HCT116 (cell line): ENCODE measurements at regions not wholly inside any gene's neighbourhood (a gene's known extent, or its start where the extent isn't known, plus 50 kb on each side); places are given as distances from the start of the nearest gene placed in this dataset.

Experiments used
- ATAC-seq: fragments of 200-7000 bp; cut with Tn5 transposase; 2 replicates; pipeline ENCODE4 v1.9.1; 2020; ENCODE audit warnings: mild to moderate bottlenecking, moderate library complexity
- BruUV-seq: library from RNA; stranded (reverse); fragments of 400-500 nt; replicated peaks from 2 replicates; lab custom pipeline; 2021; lab: Mats Ljungman, UMichigan
- CTCF ChIA-PET: fragments of 300-600 bp; sonication (Branson Sonifier 250); formaldehyde crosslinking; loops from one replicate; lab custom pipeline; 2021; ENCODE audit warnings: antibody characterized with exemption; lab: Charles Lee
- POLR2A ChIA-PET: fragments of 300-600, 350-600 bp; sonication (Branson Sonifier 250); formaldehyde crosslinking; loops from one replicate; lab custom pipeline; 2021; ENCODE audit warnings: antibody characterized with exemption; lab: Charles Lee
- RAD21 ChIA-PET, 2 experiments: fragments of 300-600 bp; sonication (Branson Sonifier 250); formaldehyde crosslinking; loops; one replicate each; lab custom pipeline; 2023; ENCODE audit warnings: low total read pairs in 2 of 2; ENCODE audit not compliant: uncharacterized antibody in 2 of 2, unreplicated experiment in 2 of 2, low non-redundant PET in 1 of 2; lab: Charles Lee
- DNase-seq: peaks from one replicate; pipeline ENCODE4 v3.0.0-alpha.2; 2010; ENCODE audit warnings: low read depth, low spot score
- H2AFZ ChIP-seq: fragments of 200-600 bp; shearing (Covaris generic), sonication (generic); 2 replicates; pipeline ENCODE4 v1.6.1; 2017; ENCODE audit warnings: low read depth, mixed run types, mixed read lengths, antibody characterized with exemption, low read length; ENCODE audit not compliant: poor library complexity, severe bottlenecking
- H3K27ac ChIP-seq: 2 replicates; pipeline ENCODE4 v1.5.1; 2012; ENCODE audit warnings: low read depth, low read length
- H3K27me3 ChIP-seq: fragments of 200-600 bp; sonication (generic); 2 replicates; pipeline ENCODE4 v1.6.1; 2016; ENCODE audit warnings: mixed run types, low read length, mixed read lengths; ENCODE audit not compliant: insufficient read depth
- H3K36me3 ChIP-seq, 2 experiments: fragments of 200-500 bp in 1 of 2; fragments of 200-600 bp in 1 of 2; sonication (Bioruptor generic) in 1 of 2; sonication (generic) in 1 of 2; 2 replicates each; pipeline versions ENCODE4 v1.5.1 to v1.6.1; 2014 to 2016; ENCODE audit warnings: low read length in 2 of 2, inconsistent platforms in 1 of 2, mixed read lengths in 1 of 2, mixed run types in 1 of 2; ENCODE audit not compliant: insufficient read depth in 2 of 2, control insufficient read depth in 1 of 2
- H3K4me1 ChIP-seq, 2 experiments: fragments of 200-600 bp in 1 of 2; sonication (generic) in 1 of 2; 2 replicates each; pipeline versions ENCODE4 v1.5.1 to v1.6.1; 2012 to 2017; ENCODE audit warnings: low read length in 2 of 2, inconsistent platforms in 1 of 2, mild to moderate bottlenecking in 1 of 2, mixed read lengths in 1 of 2, mixed run types in 1 of 2, moderate library complexity in 1 of 2; ENCODE audit not compliant: insufficient read depth in 2 of 2, control insufficient read depth in 1 of 2
- H3K4me2 ChIP-seq: fragments of 200-600 bp; sonication (generic); 2 replicates; pipeline ENCODE4 v1.6.1; 2017; ENCODE audit warnings: mixed run types, low read length, mixed read lengths
- H3K4me3 ChIP-seq, 2 experiments: fragments of 200-600 bp in 1 of 2; sonication (generic) in 1 of 2; replicated peaks in 1 of 2; 2 replicates each; pipeline ENCODE4 v1.5.1; 2011 to 2016; ENCODE audit warnings: low read length in 2 of 2, control low read depth in 1 of 2, low read depth in 1 of 2, mild to moderate bottlenecking in 1 of 2, mixed read lengths in 1 of 2, mixed run types in 1 of 2
- H3K79me2 ChIP-seq: fragments of 200-600 bp; sonication (generic); 2 replicates; pipeline ENCODE4 v1.6.1; 2017; ENCODE audit warnings: mild to moderate bottlenecking, mixed run types, low read length, moderate library complexity, mixed read lengths; ENCODE audit not compliant: insufficient read depth
- H3K9ac ChIP-seq: fragments of 200-600 bp; sonication (generic); 2 replicates; pipeline ENCODE4 v1.6.1; 2016; ENCODE audit warnings: low read length, mixed read lengths
- H3K9me2 ChIP-seq: fragments of 200-600 bp; sonication (generic), shearing (Covaris generic); 2 replicates; pipeline ENCODE4 v1.6.1; 2017; ENCODE audit warnings: mixed run types, mild to moderate bottlenecking, moderate library complexity; ENCODE audit not compliant: insufficient read depth
- H3K9me3 ChIP-seq, 2 experiments: fragments of 200-500 bp in 1 of 2; fragments of 200-600 bp in 1 of 2; sonication (Bioruptor generic) in 1 of 2; sonication (generic) in 1 of 2; 2 replicates each; pipeline ENCODE4 v1.6.1; 2014 to 2017; ENCODE audit warnings: low read length in 2 of 2, mixed read lengths in 2 of 2, inconsistent platforms in 1 of 2, low read depth in 1 of 2, mild to moderate bottlenecking in 1 of 2, mixed run types in 1 of 2, moderate library complexity in 1 of 2; ENCODE audit not compliant: control insufficient read depth in 1 of 2, insufficient read depth in 1 of 2
- H4K20me1 ChIP-seq: fragments of 200-600 bp; sonication (generic), shearing (Covaris generic); 2 replicates; pipeline ENCODE4 v1.6.1; 2017; ENCODE audit warnings: mixed run types, mild to moderate bottlenecking, moderate library complexity; ENCODE audit not compliant: insufficient read depth
- CEBPB ChIP-seq: IDR thresholded peaks from 2 replicates; pipeline ENCODE4 v1.6.1; 2012; ENCODE audit warnings: low read depth
- CTCF ChIP-seq, 3 experiments: fragments of 200-600 bp in 1 of 3; sonication (generic) in 1 of 3; IDR thresholded peaks in 2 of 3; conservative IDR thresholded peaks in 1 of 3; 2 replicates each; pipeline ENCODE4 v1.5.1; 2012 to 2017; ENCODE audit warnings: low read depth in 2 of 3, low read length in 2 of 3, antibody characterized with exemption in 1 of 3, borderline replicate concordance in 1 of 3, control low read depth in 1 of 3, mild to moderate bottlenecking in 1 of 3, mixed read lengths in 1 of 3, mixed run types in 1 of 3, moderate library complexity in 1 of 3; ENCODE audit not compliant: insufficient read depth in 1 of 3
- ELF1 ChIP-seq: IDR thresholded peaks from 2 replicates; pipeline ENCODE4 v1.6.1; 2012; ENCODE audit warnings: low read depth, borderline replicate concordance
- POLR2AphosphoS5 ChIP-seq: IDR thresholded peaks from 2 replicates; pipeline ENCODE4 v1.6.1; 2011; ENCODE audit warnings: mild to moderate bottlenecking, low read depth, low read length, moderate library complexity
- REST ChIP-seq: IDR thresholded peaks from 2 replicates; pipeline ENCODE4 v1.6.1; 2012; ENCODE audit warnings: low read depth
- TCF7L2 ChIP-seq: IDR thresholded peaks from 2 replicates; pipeline ENCODE4 v1.7.0; 2011; ENCODE audit warnings: borderline replicate concordance, inconsistent platforms; ENCODE audit not compliant: insufficient read depth, insufficient read length; ENCODE audit errors: extremely low read depth
- ZBTB33 ChIP-seq: IDR thresholded peaks from 2 replicates; pipeline ENCODE4 v1.6.1; 2011; ENCODE audit warnings: mild to moderate bottlenecking, low read length, moderate library complexity; ENCODE audit not compliant: insufficient replicate concordance; ENCODE audit errors: extremely low read depth
- intact Hi-C: fragments of 100-400 bp; cut with micrococcal nuclease; formaldehyde crosslinking; loops from 2 replicates; pipeline ENCODE4 v1.10.0; 2022

GRCh38 chr12:127412866-127413265 is 854.1 kb upstream of the TMEM132C start:
- Histone ChIP-seq H3K4me2 (no peak overlapping the region), H3K4me3 (no peak overlapping the region), H3K4me1 (no peaks in the 10 kb centered on the region), H3K9me2 (no peaks in the 10 kb centered on the region), H3K79me2 (no peaks in the 10 kb centered on the region), H4K20me1 (no peaks in the 10 kb centered on the region), H2AFZ (no peak overlapping the region), H3K36me3 (no peaks in the 10 kb centered on the region), H3K27me3 (no peaks in the 10 kb centered on the region), H3K9me3 (no peaks in the 10 kb centered on the region), H3K9ac (no peak overlapping the region), H3K27ac (no peak overlapping the region)
- intact Hi-C loops: no loop called here
- ChIA-PET CTCF (no interaction called here), POLR2A (no interaction called here), RAD21 (no interaction called here)
- no peak for ATAC-seq
- no peak for DNase-seq
- no TSS peak for BruUV-seq
- TF ChIP-seq ELF1: no peak
- TF ChIP-seq CEBPB: no peak
- no peak for TF ChIP-seq CTCF (IDR thresholded peaks at IDR 0.05 in 2 of 3, conservative IDR thresholded peaks at IDR 0.05 in 1 of 3; ENCODE audit: borderline replicate concordance in 1 of 3, insufficient read depth in 1 of 3, low read depth in 2 of 3, low read length in 2 of 3)
- TF ChIP-seq REST: no peak
- no peak for TF ChIP-seq TCF7L2
- no peak for TF ChIP-seq POLR2AphosphoS5
- TF ChIP-seq ZBTB33: no peak
- TF ChIP-seq, all 23 proteins: peak for 0
